GM12878 (cell line): ENCODE measurements at regions not wholly inside any gene's neighbourhood (a gene's known extent, or its start where the extent isn't known, plus 50 kb on each side); places are given as distances from the start of the nearest gene placed in this dataset.

Experiments
- ATAC-seq: fragments of 200-7000 bp; cut with Tn5 transposase; 3 replicates; pipeline ENCODE4 v1.9.1; 2020; ENCODE audit warnings: mild to moderate bottlenecking, moderate library complexity
- BruUV-seq: library from RNA; stranded (reverse); fragments of 400-500 nt; replicated peaks from 2 replicates; lab custom pipeline; 2021; lab: Mats Ljungman, UMichigan
- CTCF ChIA-PET: fragments of 300-600 bp; sonication (Branson Sonifier 250); formaldehyde crosslinking; extraction: SDS; loops from one replicate; lab custom pipeline; 2021; ENCODE audit warnings: inconsistent platforms; lab: Yijun Ruan, JAX
- POLR2A ChIA-PET: fragments of 350-600 bp; formaldehyde crosslinking; extraction: SDS; loops from one replicate; lab custom pipeline; 2021; ENCODE audit warnings: inconsistent platforms; lab: Charles Lee
- RAD21 ChIA-PET: fragments of 300-600 bp; sonication (Branson Sonifier 250); formaldehyde crosslinking; loops from one replicate; lab custom pipeline; 2023; ENCODE audit warnings: antibody characterized with exemption; ENCODE audit not compliant: unreplicated experiment; lab: Charles Lee
- SMC1A ChIA-PET: fragments of 300-600 bp; sonication (Branson Sonifier 250); formaldehyde crosslinking; loops from one replicate; lab custom pipeline; 2023; ENCODE audit not compliant: unreplicated experiment, uncharacterized antibody; lab: Charles Lee
- DNase-seq: peaks from one replicate; pipeline ENCODE4 v3.0.0-alpha.2; 2011; ENCODE audit warnings: low read depth, low spot score
- FAIRE-seq: peaks from 3 replicates; lab custom pipeline; 2011; peaks lifted over from hg19 to GRCh38; lab: Jason Lieb, UNC
- H2AFZ ChIP-seq: 2 replicates; pipeline ENCODE4 v1.6.0; 2011; ENCODE audit warnings: low read depth, low read length, control low read depth; ENCODE audit not compliant: control insufficient read depth
- H3K27ac ChIP-seq: 2 replicates; pipeline ENCODE4 v1.5.1; 2011; ENCODE audit warnings: control low read depth; ENCODE audit not compliant: control insufficient read depth, insufficient read depth
- H3K27me3 ChIP-seq, 2 experiments: replicated peaks in 1 of 2; 2 replicates each; pipeline versions ENCODE4 v1.6.0 to v1.6.1; 2011; ENCODE audit warnings: low read length in 1 of 2; ENCODE audit not compliant: control insufficient read depth in 2 of 2, insufficient read depth in 2 of 2
- H3K36me3 ChIP-seq, 2 experiments: 2 replicates each; pipeline ENCODE4 v1.5.1; 2011; ENCODE audit warnings: low read length in 1 of 2; ENCODE audit not compliant: control insufficient read depth in 2 of 2, insufficient read depth in 2 of 2
- H3K4me1 ChIP-seq: 2 replicates; pipeline ENCODE4 v1.6.1; 2011; ENCODE audit warnings: mild to moderate bottlenecking, low read length, moderate library complexity, mixed read lengths; ENCODE audit not compliant: control insufficient read depth, insufficient read depth
- H3K4me2 ChIP-seq: 2 replicates; pipeline ENCODE4 v1.6.0; 2011; ENCODE audit warnings: control low read depth; ENCODE audit not compliant: control insufficient read depth, insufficient read depth
- H3K4me3 ChIP-seq: fragments of 200-600 bp; sonication (generic); 2 replicates; pipeline ENCODE4 v1.5.1; 2016
- H3K79me2 ChIP-seq: 2 replicates; pipeline ENCODE4 v1.6.0; 2011; ENCODE audit warnings: low read length; ENCODE audit not compliant: control insufficient read depth, insufficient read depth
- H3K9ac ChIP-seq: 2 replicates; pipeline ENCODE4 v1.8.0; 2011; ENCODE audit warnings: low read length, control low read depth, mixed read lengths; ENCODE audit not compliant: control insufficient read depth, insufficient read depth
- H3K9me3 ChIP-seq: replicated peaks from 3 replicates; pipeline ENCODE4 v1.5.1; 2011; ENCODE audit warnings: mild to moderate bottlenecking, low read length; ENCODE audit not compliant: control insufficient read depth, insufficient read depth
- H4K20me1 ChIP-seq: 2 replicates; pipeline ENCODE4 v1.6.0; 2011; ENCODE audit not compliant: control insufficient read depth, insufficient read depth
- BMI1 ChIP-seq: fragments of 450-650 bp; IDR thresholded peaks from 2 replicates; pipeline ENCODE4 v1.6.1; 2016; ENCODE audit warnings: mild to moderate bottlenecking, moderate library complexity, borderline replicate concordance
- DPF2 ChIP-seq: fragments of 450-650 bp; IDR thresholded peaks from 2 replicates; pipeline ENCODE4 v1.6.1; 2017; ENCODE audit warnings: mild to moderate bottlenecking
- EGR1 ChIP-seq, 2 experiments: IDR thresholded peaks; 1 replicate in 1 of 2; 2 replicates in 1 of 2; pipeline ENCODE4 v1.6.1; 2011 to 2012; ENCODE audit warnings: low read depth in 2 of 2, low read length in 2 of 2, borderline replicate concordance in 1 of 2, mild to moderate bottlenecking in 1 of 2, moderate library complexity in 1 of 2
- IKZF1 ChIP-seq: fragments of 450-650 bp; conservative IDR thresholded peaks from 2 replicates; pipeline ENCODE4 v1.6.1; 2017; ENCODE audit warnings: antibody characterized with exemption, mild to moderate bottlenecking
- NFYA ChIP-seq: IDR thresholded peaks from 2 replicates; pipeline ENCODE4 v1.6.1; 2011; ENCODE audit warnings: low read depth, mild to moderate bottlenecking, low read length, improper control_type of control experiment, borderline replicate concordance
- RELB ChIP-seq: fragments of 450-650 bp; IDR thresholded peaks from 2 replicates; pipeline ENCODE4 v1.6.1; 2017; ENCODE audit warnings: low read depth, mild to moderate bottlenecking, moderate library complexity
- RFX5 ChIP-seq: IDR thresholded peaks from 2 replicates; pipeline ENCODE4 v1.6.1; 2011; ENCODE audit warnings: low read depth, low read length, improper control_type of control experiment
- SIN3A ChIP-seq: IDR thresholded peaks from 2 replicates; pipeline ENCODE4 v1.6.1; 2012; ENCODE audit warnings: low read depth, low read length, improper control_type of control experiment
- SUZ12 ChIP-seq: fragments of 200-600 bp; sonication (generic); IDR thresholded peaks from one replicate; pipeline ENCODE4 v1.6.1; 2018; ENCODE audit warnings: antibody characterized with exemption, mild to moderate bottlenecking; ENCODE audit not compliant: unreplicated experiment
- ZBTB11 ChIP-seq: fragments of 450-650 bp; formaldehyde crosslinking; IDR thresholded peaks from 2 replicates; pipeline ENCODE4 v1.5.0; 2022; ENCODE audit warnings: mild to moderate bottlenecking, missing genetic modification characterization
- ZZZ3 ChIP-seq: IDR thresholded peaks from 2 replicates; pipeline ENCODE4 v1.6.1; 2011; ENCODE audit warnings: low read depth; ENCODE audit not compliant: control insufficient read depth, insufficient read length
- WGBS: methylation state at CpG from one replicate; pipeline ENCODE4 v1.1.6; 2016; ENCODE audit warnings: low lambda C conversion rate; ENCODE audit not compliant: insufficient replicate concordance, insufficient coverage; ENCODE audit errors: missing lambda C conversion rate; 5-methylcytosine and 5-hydroxymethylcytosine counted together
- in situ Hi-C: fragments of 300-500 bp; cut with MboI; formaldehyde crosslinking; loops from 9 replicates; pipeline ENCODE4 v1.14.3; 2018; ENCODE audit warnings: mixed read lengths
- intact Hi-C: fragments of 100-400 bp; cut with micrococcal nuclease; formaldehyde crosslinking; loops from one replicate; pipeline ENCODE4 v1.14.2; 2022; ENCODE audit not compliant: unreplicated experiment
- TF ChIP-seq, protein P1 (sequence below): fragments of 450-650 bp; IDR thresholded peaks from 2 replicates; pipeline ENCODE4 v1.6.1; 2017; ENCODE audit warnings: mild to moderate bottlenecking, moderate library complexity
- TF ChIP-seq, protein P2 (sequence below): IDR thresholded peaks from 2 replicates; pipeline ENCODE4 v1.6.1; 2011; ENCODE audit warnings: borderline replicate concordance, low read depth, mild to moderate bottlenecking, moderate library complexity, mixed read lengths, low read length; ENCODE audit not compliant: insufficient read depth; ENCODE audit errors: extremely low read length
- TF ChIP-seq, protein P3 (sequence below): fragments of 450-650 bp; IDR thresholded peaks from 2 replicates; pipeline ENCODE4 v1.6.1; 2014; ENCODE audit warnings: mild to moderate bottlenecking

- Histone ChIP-seq H4K20me1 (no peaks in the 10 kb centered on the region), H3K4me2 (no peak overlapping the region), H3K4me3 (no peak overlapping the region), H3K9ac (no peak overlapping the region), H3K36me3 (no peaks in the 10 kb centered on the region), H3K4me1 (no peaks in the 10 kb centered on the region), H3K79me2 (no peaks in the 10 kb centered on the region), H3K9me3 (no peaks in the 10 kb centered on the region), H3K27me3 (no peaks in the 10 kb centered on the region), H2AFZ (no peak overlapping the region), H3K27ac (no peak overlapping the region)
- ChIA-PET SMC1A (no interaction called here), RAD21 (no interaction called here), CTCF (interaction anchor here (1.0 kb wide), 1 partner anchor 14 kb away, joined by 3 read pairs; no protein-coding TSS in a partner anchor), POLR2A (no interaction called here)
- ATAC-seq (no peak), FAIRE-seq (no peak), DNase-seq (no peak)
- in situ Hi-C loops (no loop called here), intact Hi-C loops (no loop called here)
- BruUV-seq, result no TSS peak
- WGBS, result 0% methylated on average over 2 of the region's 2 CpGs
- TF ChIP-seq ZBTB11 (no peak), BMI1 (no peak), EGR1 (IDR thresholded peaks at IDR 0.05; ENCODE audit: borderline replicate concordance in 1 of 2, low read depth in 2 of 2, low read length in 2 of 2) (no peak), RFX5 (no peak), SIN3A (no peak), DPF2 (no peak), SUZ12 (no peak), NFYA (no peak), ZZZ3 (no peak), IKZF1 (no peak), RELB (no peak)
- TF ChIP-seq, protein P1, sequence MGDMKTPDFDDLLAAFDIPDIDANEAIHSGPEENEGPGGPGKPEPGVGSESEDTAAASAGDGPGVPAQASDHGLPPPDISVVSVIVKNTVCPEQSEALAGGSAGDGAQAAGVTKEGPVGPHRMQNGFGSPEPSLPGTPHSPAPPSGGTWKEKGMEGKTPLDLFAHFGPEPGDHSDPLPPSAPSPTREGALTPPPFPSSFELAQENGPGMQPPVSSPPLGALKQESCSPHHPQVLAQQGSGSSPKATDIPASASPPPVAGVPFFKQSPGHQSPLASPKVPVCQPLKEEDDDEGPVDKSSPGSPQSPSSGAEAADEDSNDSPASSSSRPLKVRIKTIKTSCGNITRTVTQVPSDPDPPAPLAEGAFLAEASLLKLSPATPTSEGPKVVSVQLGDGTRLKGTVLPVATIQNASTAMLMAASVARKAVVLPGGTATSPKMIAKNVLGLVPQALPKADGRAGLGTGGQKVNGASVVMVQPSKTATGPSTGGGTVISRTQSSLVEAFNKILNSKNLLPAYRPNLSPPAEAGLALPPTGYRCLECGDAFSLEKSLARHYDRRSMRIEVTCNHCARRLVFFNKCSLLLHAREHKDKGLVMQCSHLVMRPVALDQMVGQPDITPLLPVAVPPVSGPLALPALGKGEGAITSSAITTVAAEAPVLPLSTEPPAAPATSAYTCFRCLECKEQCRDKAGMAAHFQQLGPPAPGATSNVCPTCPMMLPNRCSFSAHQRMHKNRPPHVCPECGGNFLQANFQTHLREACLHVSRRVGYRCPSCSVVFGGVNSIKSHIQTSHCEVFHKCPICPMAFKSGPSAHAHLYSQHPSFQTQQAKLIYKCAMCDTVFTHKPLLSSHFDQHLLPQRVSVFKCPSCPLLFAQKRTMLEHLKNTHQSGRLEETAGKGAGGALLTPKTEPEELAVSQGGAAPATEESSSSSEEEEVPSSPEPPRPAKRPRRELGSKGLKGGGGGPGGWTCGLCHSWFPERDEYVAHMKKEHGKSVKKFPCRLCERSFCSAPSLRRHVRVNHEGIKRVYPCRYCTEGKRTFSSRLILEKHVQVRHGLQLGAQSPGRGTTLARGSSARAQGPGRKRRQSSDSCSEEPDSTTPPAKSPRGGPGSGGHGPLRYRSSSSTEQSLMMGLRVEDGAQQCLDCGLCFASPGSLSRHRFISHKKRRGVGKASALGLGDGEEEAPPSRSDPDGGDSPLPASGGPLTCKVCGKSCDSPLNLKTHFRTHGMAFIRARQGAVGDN, result no peak
- TF ChIP-seq, protein P2, sequence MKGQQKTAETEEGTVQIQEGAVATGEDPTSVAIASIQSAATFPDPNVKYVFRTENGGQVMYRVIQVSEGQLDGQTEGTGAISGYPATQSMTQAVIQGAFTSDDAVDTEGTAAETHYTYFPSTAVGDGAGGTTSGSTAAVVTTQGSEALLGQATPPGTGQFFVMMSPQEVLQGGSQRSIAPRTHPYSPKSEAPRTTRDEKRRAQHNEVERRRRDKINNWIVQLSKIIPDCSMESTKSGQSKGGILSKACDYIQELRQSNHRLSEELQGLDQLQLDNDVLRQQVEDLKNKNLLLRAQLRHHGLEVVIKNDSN, result no peak
- TF ChIP-seq, protein P3, sequence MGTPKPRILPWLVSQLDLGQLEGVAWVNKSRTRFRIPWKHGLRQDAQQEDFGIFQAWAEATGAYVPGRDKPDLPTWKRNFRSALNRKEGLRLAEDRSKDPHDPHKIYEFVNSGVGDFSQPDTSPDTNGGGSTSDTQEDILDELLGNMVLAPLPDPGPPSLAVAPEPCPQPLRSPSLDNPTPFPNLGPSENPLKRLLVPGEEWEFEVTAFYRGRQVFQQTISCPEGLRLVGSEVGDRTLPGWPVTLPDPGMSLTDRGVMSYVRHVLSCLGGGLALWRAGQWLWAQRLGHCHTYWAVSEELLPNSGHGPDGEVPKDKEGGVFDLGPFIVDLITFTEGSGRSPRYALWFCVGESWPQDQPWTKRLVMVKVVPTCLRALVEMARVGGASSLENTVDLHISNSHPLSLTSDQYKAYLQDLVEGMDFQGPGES, result no peak
Observed at GRCh38 chr21:35624901-35625300, 435.4 kb downstream of the SETD4 start.
